MM.1S (cell line): ENCODE measurements at regions not wholly inside any gene's neighbourhood (a gene's known extent, or its start where the extent isn't known, plus 50 kb on each side); places are given as distances from the start of the nearest gene placed in this dataset.

Experiments used
- CTCF ChIP-seq: fragments of 300-600 bp; sonication (generic); IDR thresholded peaks from 2 replicates; pipeline ENCODE4 v1.5.1; 2016; ENCODE audit warnings: antibody characterized with exemption, low read length, mixed read lengths
- EZH2 ChIP-seq: fragments of 300-600 bp; sonication (generic); optimal IDR thresholded peaks from 2 replicates; pipeline ENCODE3; 2017; ENCODE audit warnings: low read depth, mild to moderate bottlenecking, antibody characterized with exemption, low read length, mixed read lengths
- EZH2phosphoT487 ChIP-seq: fragments of 300-600 bp; sonication (generic); IDR thresholded peaks from 2 replicates; pipeline ENCODE4 v1.6.1; 2018; ENCODE audit warnings: antibody characterized with exemption, low read length

- TF ChIP-seq CTCF (no peak), EZH2phosphoT487 (no peak), EZH2 (no peak)
These were observed 1148.2 kb downstream of the FAM181B start for GRCh38 chr11:81585390-81585933.
